Heart right ventricle (tissue), 16 donors: ENCODE measurements at regions not wholly inside any gene's neighbourhood (a gene's known extent, or its start where the extent isn't known, plus 50 kb on each side); places are given as distances from the start of the nearest gene placed in this dataset.

Source experiments
- ATAC-seq, 8 donors: fragments of 200-7000 bp; cut with Tn5 transposase; one replicate each; pipeline ENCODE4 v1.9.1; 2020; ENCODE audit warnings: mild to moderate bottlenecking in 8 of 8, moderate library complexity in 8 of 8, moderate number of reproducible peaks in 1 of 8
- DNase-seq, 2 donors: peaks; one replicate each; pipeline ENCODE4 v3.0.0-alpha.2; 2020
- H3K27ac ChIP-seq, 10 donors: fragments of 200-600 bp; sonication (generic) in 2 of 10; one replicate each; pipeline versions ENCODE4 v1.5.0 to v1.8.0; 2020 to 2022; ENCODE audit warnings: mild to moderate bottlenecking in 3 of 10
- H3K27me3 ChIP-seq, 7 donors: fragments of 200-600 bp; one replicate each; pipeline ENCODE4 v1.8.0; 2021 to 2022; ENCODE audit warnings: mild to moderate bottlenecking in 2 of 7
- H3K36me3 ChIP-seq, 9 donors: fragments of 200-600 bp; sonication (generic) in 1 of 9; one replicate each; pipeline versions ENCODE4 v1.5.0 to v1.8.0; 2020 to 2022; ENCODE audit warnings: mild to moderate bottlenecking in 2 of 9
- H3K4me1 ChIP-seq, 9 donors: fragments of 200-600 bp; sonication (generic) in 1 of 9; one replicate each; pipeline versions ENCODE4 v1.5.0 to v1.8.0; 2020 to 2022; ENCODE audit warnings: mild to moderate bottlenecking in 4 of 9
- H3K4me3 ChIP-seq, 10 donors: fragments of 200-600 bp; sonication (generic) in 2 of 10; one replicate each; pipeline versions ENCODE4 v1.5.0 to v1.8.0; 2020 to 2022; ENCODE audit warnings: mild to moderate bottlenecking in 7 of 10, moderate library complexity in 2 of 10
- H3K9me3 ChIP-seq, 11 donors: fragments of 200-600 bp in 10 of 11; sonication (generic) in 2 of 11; one replicate each; pipeline versions ENCODE4 v1.5.0 to v1.8.0; 2013 to 2022; ENCODE audit warnings: mild to moderate bottlenecking in 2 of 11, control low read depth in 1 of 11, moderate library complexity in 1 of 11
- CTCF ChIP-seq, 9 donors: fragments of 200-600 bp; sonication (generic) in 2 of 9; IDR thresholded peaks; one replicate each; pipeline versions ENCODE4 v1.5.0 to v1.8.0; 2021 to 2022; ENCODE audit warnings: antibody characterized with exemption in 9 of 9, mild to moderate bottlenecking in 5 of 9, moderate library complexity in 1 of 9
- WGBS, 2 donors: extraction: QIAGEN DNeasy Blood & Tissue Kit; methylation state at CpG; one replicate each; pipeline ENCODE4 v1.1.7; 2013; ENCODE audit warnings: inconsistent platforms in 1 of 2; 5-methylcytosine and 5-hydroxymethylcytosine counted together
- intact Hi-C, 10 donors: fragments of 100-400 bp; cut with DNase I; formaldehyde crosslinking; loops; one replicate each; pipeline versions ENCODE4 v1.11.1 to v1.14.2; 2022
- donor health status: Arrhythmogenic right ventricular cardiomyopathy.
- donor health status: ischemic (EF 13 %, LVEDD 7.1; RV severe dilation, severe dysfunction).
- donor health status: healthy with polysubstance abuse.
- donor health status: DM: no; HTN: yes; CAD: no.
- donor health status: DM: no; HTN: no; CAD: no.
- donor health status: ischemic (EF 25% LVEDD 6.9; RV normal size, moderate dysfunction).
- donor health status: ischemic (EF 25% LVEDD 5.7; RV mildly dilated, moderate dysfunction).
- donor health status: healthy.
- donor health status: DM: yes; HTN: yes; CAD: no.
- donor health status: Ischemic cardiomyopathy.
- donor health status: ischemic (EF 35%, LVEDD 5.7; RV mildly dilated, moderate dysfunction).
- donor health status: nonischemic (EF 11% LVEDD 7.7; RV severe dilation, severe dysfunction).
- donor health status: DM: yes; HTN: yes; CAD: no.
- donor health status: PGD.
- donor health status: ischemic (EF 29% LVEDD 5.4; RV normal size, mild dysfunction).
- donor health status: nonischemic (EF 23%, LVEDD 6.1; RV moderate dilation, normal function).

- Histone ChIP-seq H3K36me3 (no peaks in the 10 kb centered on the region), H3K27ac (no peak overlapping the region), H3K4me3 (no peak overlapping the region), H3K9me3 (no peaks in the 10 kb centered on the region), H3K27me3 (peaks cover 0 to 13% (median 0%) of the 10 kb centered on the region in 7 donors), H3K4me1 (peaks cover 0 to 7% (median 2%) of the 10 kb centered on the region in 9 donors)
- DNase-seq = no peak
- intact Hi-C loops = no loop called here
- no peak for ATAC-seq
- TF ChIP-seq CTCF (IDR thresholded peaks at IDR 0.05) = no peak
- 92 to 95% methylated on average over 5 of the region's 5 CpGs for WGBS, 2 donors
Observed at GRCh38 chr7:65247491-65247890, 126.2 kb upstream of the ZNF92 start.

GRCh38 chr7:65239707-65240352 is 133.8 kb upstream of the ZNF92 start:
- H3K27ac ChIP-seq = no peak overlapping the region
- H3K4me3 ChIP-seq = peak overlapping the region; percentile 44 to 68 (median 58)
- H3K4me1 ChIP-seq = peaks cover 0 to 12% (median 5%) of the 10 kb centered on the region in 9 donors
- no peaks in the 10 kb centered on the region for H3K9me3 ChIP-seq
- WGBS, 2 donors = 0 to 1% methylated on average over 52 of the region's 52 CpGs
- ATAC-seq (peak; percentile 65 to 91 (median 80)), DNase-seq (peak in 1 of 2 donors; percentile 29)
- no peak for TF ChIP-seq CTCF (IDR thresholded peaks at IDR 0.05)
- intact Hi-C loops = no loop called here
- H3K36me3 ChIP-seq = no peaks in the 10 kb centered on the region
- peaks cover 0 to 64% (median 26%) of the 10 kb centered on the region in 7 donors for H3K27me3 ChIP-seq

GRCh38 chr7:65239324-65239706 is 134.3 kb upstream of the ZNF92 start:
- Histone ChIP-seq H3K27ac (no peak overlapping the region), H3K36me3 (no peaks in the 10 kb centered on the region), H3K4me1 (peaks cover 0 to 12% (median 5%) of the 10 kb centered on the region in 9 donors), H3K9me3 (no peaks in the 10 kb centered on the region), H3K27me3 (peaks cover 0 to 64% (median 26%) of the 10 kb centered on the region in 7 donors), H3K4me3 (peak overlapping the region; percentile 44 to 68 (median 58))
- no peak for TF ChIP-seq CTCF (IDR thresholded peaks at IDR 0.05)
- intact Hi-C loops = no loop called here
- WGBS, 2 donors = 40 to 41% methylated on average over 20 of the region's 20 CpGs
- ATAC-seq (peak in 2 of 8 donors; percentile 16 to 17), DNase-seq (no peak)

GRCh38 chr7:65238785-65239184 is 134.9 kb upstream of the ZNF92 start:
- H3K27me3 ChIP-seq = peaks cover 0 to 64% (median 26%) of the 10 kb centered on the region in 7 donors
- TF ChIP-seq CTCF (IDR thresholded peaks at IDR 0.05) = no peak
- peak in 1 of 8 donors; percentile 40 for ATAC-seq
- DNase-seq = no peak
- no peak overlapping the region for H3K27ac ChIP-seq
- intact Hi-C loops = no loop called here
- H3K4me1 ChIP-seq = peaks cover 0 to 12% (median 5%) of the 10 kb centered on the region in 9 donors
- no peaks in the 10 kb centered on the region for H3K9me3 ChIP-seq
- 93 to 94% methylated on average over 19 of the region's 19 CpGs for WGBS, 2 donors
- no peak overlapping the region for H3K4me3 ChIP-seq
- H3K36me3 ChIP-seq = no peaks in the 10 kb centered on the region
